ENCODE measurements at regions not wholly inside any gene's neighbourhood (a gene's known extent, or its start where the extent isn't known, plus 50 kb on each side); places are given as distances from the start of the nearest gene placed in this dataset.
"Not testable (repeated sequence)": the region's sequence is repeated elsewhere in the genome, so short reads cannot be mapped to it uniquely, and the experiment has no call there.

DNA sequence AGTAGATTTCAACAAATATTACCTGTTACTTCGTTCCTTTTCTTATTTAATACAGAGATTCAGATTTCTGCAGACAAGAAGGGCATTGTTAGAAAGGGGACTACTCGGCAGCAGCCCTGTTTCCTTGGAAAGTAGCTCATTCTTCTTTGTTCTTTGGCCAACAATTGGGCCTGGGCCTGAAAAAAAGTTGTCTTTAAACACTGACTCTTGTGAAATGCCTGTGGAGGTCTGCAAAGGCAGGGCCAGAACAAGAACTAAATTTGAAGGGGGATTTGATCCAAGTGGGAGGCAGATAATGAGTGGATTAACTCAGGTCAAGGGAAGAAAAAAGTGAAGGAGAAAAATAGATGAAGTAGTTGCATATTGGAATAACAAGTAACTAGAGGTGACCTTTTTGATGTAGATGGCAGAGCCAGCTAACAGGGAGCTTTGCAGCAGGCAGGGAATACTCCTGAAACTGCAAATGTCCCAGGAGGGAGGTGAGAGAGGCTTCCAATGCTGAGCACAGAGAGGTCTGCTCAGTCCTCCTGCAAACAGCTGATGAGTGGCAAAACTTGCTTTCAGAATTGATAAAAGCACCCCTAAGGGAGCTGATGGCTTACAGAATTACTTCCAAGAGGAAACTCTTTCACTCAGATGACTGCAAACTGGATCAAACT, 393.2 kb upstream of the HS3ST1 start:
- DNase-seq, result no peak
- no peaks in the 10 kb centered on the region for H3K4me1 ChIP-seq
- WGBS, 2 donors, result 54 to 61% methylated on average over 2 of the region's 2 CpGs
- H3K4me3 ChIP-seq, result no peak overlapping the region
- H3K27ac ChIP-seq, result no peak overlapping the region
- H3K9me3 ChIP-seq, result no peaks in the 10 kb centered on the region
- H3K36me3 ChIP-seq, result no peaks in the 10 kb centered on the region
- TF ChIP-seq POLR2A (IDR thresholded peaks at IDR 0.05) (no peak), POLR2AphosphoS5 (IDR thresholded peaks at IDR 0.05) (no peak), EP300 (IDR thresholded peaks at IDR 0.05) (no peak)
- TF ChIP-seq, protein P1, sequence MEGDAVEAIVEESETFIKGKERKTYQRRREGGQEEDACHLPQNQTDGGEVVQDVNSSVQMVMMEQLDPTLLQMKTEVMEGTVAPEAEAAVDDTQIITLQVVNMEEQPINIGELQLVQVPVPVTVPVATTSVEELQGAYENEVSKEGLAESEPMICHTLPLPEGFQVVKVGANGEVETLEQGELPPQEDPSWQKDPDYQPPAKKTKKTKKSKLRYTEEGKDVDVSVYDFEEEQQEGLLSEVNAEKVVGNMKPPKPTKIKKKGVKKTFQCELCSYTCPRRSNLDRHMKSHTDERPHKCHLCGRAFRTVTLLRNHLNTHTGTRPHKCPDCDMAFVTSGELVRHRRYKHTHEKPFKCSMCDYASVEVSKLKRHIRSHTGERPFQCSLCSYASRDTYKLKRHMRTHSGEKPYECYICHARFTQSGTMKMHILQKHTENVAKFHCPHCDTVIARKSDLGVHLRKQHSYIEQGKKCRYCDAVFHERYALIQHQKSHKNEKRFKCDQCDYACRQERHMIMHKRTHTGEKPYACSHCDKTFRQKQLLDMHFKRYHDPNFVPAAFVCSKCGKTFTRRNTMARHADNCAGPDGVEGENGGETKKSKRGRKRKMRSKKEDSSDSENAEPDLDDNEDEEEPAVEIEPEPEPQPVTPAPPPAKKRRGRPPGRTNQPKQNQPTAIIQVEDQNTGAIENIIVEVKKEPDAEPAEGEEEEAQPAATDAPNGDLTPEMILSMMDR (IDR thresholded peaks at IDR 0.05), result no peak
- intact Hi-C loops (cut with DNase I), result no loop called here
- no peaks in the 10 kb centered on the region for H3K27me3 ChIP-seq

DNA sequence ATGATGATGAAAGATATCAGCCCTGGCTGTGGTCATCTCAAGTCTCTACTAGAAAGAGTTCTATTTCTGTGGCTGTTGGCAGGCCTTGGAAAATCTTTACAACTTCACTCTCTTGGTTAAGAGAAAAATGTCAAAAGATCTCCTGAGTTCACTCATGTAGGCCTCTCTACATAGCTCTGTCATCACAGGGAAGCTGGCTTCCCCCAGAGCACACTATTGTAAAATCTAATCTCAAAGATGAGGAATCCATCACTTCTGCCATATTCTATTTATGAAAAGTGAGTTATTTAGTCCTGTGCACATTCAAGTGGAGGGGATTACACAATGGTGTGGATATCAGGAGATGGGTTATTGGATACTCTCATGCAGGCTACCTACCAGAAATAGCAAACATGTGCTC, 388.4 kb upstream of the HS3ST1 start:
- Histone ChIP-seq H3K4me1 (no peaks in the 10 kb centered on the region), H3K27me3 (no peaks in the 10 kb centered on the region), H3K36me3 (no peaks in the 10 kb centered on the region), H3K27ac (no peak overlapping the region), H3K4me3 (no peak overlapping the region), H3K9me3 (no peaks in the 10 kb centered on the region)
- TF ChIP-seq EP300 (IDR thresholded peaks at IDR 0.05), result no peak
- TF ChIP-seq POLR2A (IDR thresholded peaks at IDR 0.05), result no peak
- TF ChIP-seq POLR2AphosphoS5 (IDR thresholded peaks at IDR 0.05), result no peak
- TF ChIP-seq, protein P1 (IDR thresholded peaks at IDR 0.05), result no peak
- DNase-seq, result no peak
- intact Hi-C loops (cut with DNase I), result no loop called here

DNA sequence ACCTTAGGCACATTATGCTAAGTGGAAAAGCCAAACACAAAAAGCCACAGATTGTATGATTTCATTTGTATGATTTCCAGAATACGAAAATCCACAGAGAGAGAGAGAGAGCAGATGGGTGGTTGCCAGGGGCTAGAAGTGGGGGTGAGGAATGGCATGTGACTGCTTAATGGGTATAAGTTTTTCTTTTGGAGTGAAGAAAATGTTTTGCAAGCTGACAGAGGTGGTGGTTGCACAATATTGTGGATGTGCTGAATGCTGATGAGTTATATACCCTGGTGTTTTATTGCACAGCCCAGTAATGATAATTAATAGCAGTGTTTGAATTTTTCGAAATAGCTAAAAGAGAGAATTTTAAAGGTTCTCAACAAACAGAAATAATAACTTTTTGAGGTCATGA, 386.1 kb upstream of the HS3ST1 start:
- Histone ChIP-seq H3K27me3 (no peaks in the 10 kb centered on the region), H3K4me3 (no peak overlapping the region), H3K36me3 (no peaks in the 10 kb centered on the region), H3K9me3 (no peaks in the 10 kb centered on the region), H3K4me1 (no peaks in the 10 kb centered on the region), H3K27ac (no peak overlapping the region)
- WGBS, 2 donors, result 82 to 83% methylated on average over 2 of the region's 2 CpGs
- DNase-seq, result no peak
- intact Hi-C loops (cut with DNase I), result no loop called here
- TF ChIP-seq, protein P1 (IDR thresholded peaks at IDR 0.05), result no peak
- TF ChIP-seq POLR2A (IDR thresholded peaks at IDR 0.05) (no peak), EP300 (IDR thresholded peaks at IDR 0.05) (no peak)

DNA sequence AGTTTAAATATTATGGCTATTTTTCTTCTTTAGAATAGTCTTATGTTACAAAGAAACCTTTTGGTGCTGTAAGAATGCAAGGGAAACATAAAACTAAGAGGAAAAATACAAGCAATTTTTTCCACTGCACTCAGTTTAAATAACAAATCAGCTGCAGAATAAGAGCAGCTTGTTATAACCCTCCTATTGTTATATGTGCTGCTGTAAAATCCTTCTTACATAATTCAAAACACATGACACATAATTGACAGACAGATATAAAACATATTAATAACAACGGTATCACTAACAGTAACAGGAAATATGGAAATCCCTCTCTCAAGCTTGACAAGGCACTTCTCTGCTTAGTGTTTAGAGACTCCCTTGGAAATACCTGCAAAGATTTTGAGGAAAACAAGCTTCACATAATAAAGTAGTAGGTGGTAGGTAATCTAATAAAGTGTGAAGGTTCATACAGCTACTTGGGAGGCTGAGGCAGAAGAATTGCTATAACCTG, 385.3 kb upstream of the HS3ST1 start:
- no peak for DNase-seq
- Histone ChIP-seq H3K27me3 (no peaks in the 10 kb centered on the region), H3K36me3 (no peaks in the 10 kb centered on the region), H3K27ac (no peak overlapping the region), H3K4me3 (no peak overlapping the region), H3K9me3 (no peaks in the 10 kb centered on the region), H3K4me1 (no peaks in the 10 kb centered on the region)
- TF ChIP-seq POLR2AphosphoS5 (IDR thresholded peaks at IDR 0.05), result no peak
- TF ChIP-seq, protein P1 (IDR thresholded peaks at IDR 0.05), result no peak
- TF ChIP-seq EP300 (IDR thresholded peaks at IDR 0.05), result no peak
- no peak for TF ChIP-seq POLR2A (IDR thresholded peaks at IDR 0.05)
- 7 to 22% methylated on average over 1 of the region's 1 CpG for WGBS, 2 donors
- intact Hi-C loops (cut with DNase I), result no loop called here

DNA sequence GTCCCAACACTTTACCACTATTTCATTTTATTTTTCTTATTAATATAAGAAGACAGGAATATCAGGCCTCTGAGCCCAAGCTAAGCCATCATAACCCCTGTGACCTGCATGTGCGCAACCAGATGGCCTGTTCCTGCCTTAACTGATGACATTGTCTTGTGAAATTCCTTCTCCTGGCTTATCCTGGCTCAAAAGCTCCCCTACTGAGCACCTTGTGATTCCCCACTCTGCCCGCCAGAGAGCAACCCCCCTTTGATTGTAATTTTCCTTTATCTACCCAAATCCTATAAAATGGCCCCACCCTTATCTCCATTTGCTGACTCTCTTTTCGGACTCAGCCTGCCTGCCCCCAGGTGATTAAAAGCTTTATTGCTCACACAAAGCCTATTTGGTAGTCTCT, 382.8 kb upstream of the HS3ST1 start:
- intact Hi-C loops (cut with DNase I); H3K36me3 ChIP-seq; DNase-seq; H3K9me3 ChIP-seq; H3K4me3 ChIP-seq; H3K27me3 ChIP-seq; H3K4me1 ChIP-seq; H3K27ac ChIP-seq: not testable (repeated sequence)
- 70 to 85% methylated on average over 3 of the region's 3 CpGs for WGBS, 2 donors

Data from sigmoid colon (tissue), 6 donors.